ENCODE measurements at regions not wholly inside any gene's neighbourhood (a gene's known extent, or its start where the extent isn't known, plus 50 kb on each side); places are given as distances from the start of the nearest gene placed in this dataset.

- no peaks in the 10 kb centered on the region for H3K36me3 ChIP-seq (ENCODE audit: insufficient read depth, low read length, poor library complexity, severe bottlenecking)
- no peak overlapping the region for H3K4me3 ChIP-seq (ENCODE audit: low read depth, low read length, poor library complexity, severe bottlenecking)
- no peak for TF ChIP-seq CTCF (conservative IDR thresholded peaks at IDR 0.05; ENCODE audit: low read depth, low read length)
- no peak for TF ChIP-seq EZH2 (IDR thresholded peaks at IDR 0.05; ENCODE audit: borderline replicate concordance, low read depth, low read length, poor library complexity, severe bottlenecking)
- H3K9me3 ChIP-seq (ENCODE audit: low read depth, low read length, poor library complexity, severe bottlenecking): no peaks in the 10 kb centered on the region
- POLR2A ChIA-PET (ENCODE audit: low non-redundant PET): no interaction called here
- no TSS peak for BruUV-seq (replicated peaks)
- no peak for DNase-seq (ENCODE audit: low spot score)
- CTCF ChIA-PET: no interaction called here
- no peak overlapping the region for H3K27ac ChIP-seq (ENCODE audit: low read depth, low read length, poor library complexity, severe bottlenecking)
- H3K4me1 ChIP-seq (ENCODE audit: insufficient read depth, low read length, poor library complexity, severe bottlenecking): no peaks in the 10 kb centered on the region
- intact Hi-C loops (cut with micrococcal nuclease; ENCODE audit: unreplicated experiment): no loop called here
- peaks cover 24% of the 10 kb centered on the region for H3K27me3 ChIP-seq (replicated peaks; ENCODE audit: insufficient read depth, low read depth, low read length, poor library complexity)
Observed at GRCh38 chr4:151563194-151563593, 154.2 kb downstream of the FHIP1A start.

- no peaks in the 10 kb centered on the region for H3K36me3 ChIP-seq (ENCODE audit: insufficient read depth, low read length, poor library complexity, severe bottlenecking)
- CTCF ChIA-PET: no interaction called here
- POLR2A ChIA-PET (ENCODE audit: low non-redundant PET): no interaction called here
- no TSS peak for BruUV-seq (replicated peaks)
- intact Hi-C loops (cut with micrococcal nuclease; ENCODE audit: unreplicated experiment): no loop called here
- no peak overlapping the region for H3K27ac ChIP-seq (ENCODE audit: low read depth, low read length, poor library complexity, severe bottlenecking)
- TF ChIP-seq CTCF (conservative IDR thresholded peaks at IDR 0.05; ENCODE audit: low read depth, low read length) (no peak), EZH2 (IDR thresholded peaks at IDR 0.05; ENCODE audit: borderline replicate concordance, low read depth, low read length, poor library complexity, severe bottlenecking) (no peak)
- H3K9me3 ChIP-seq (ENCODE audit: low read depth, low read length, poor library complexity, severe bottlenecking): no peaks in the 10 kb centered on the region
- peaks cover 16% of the 10 kb centered on the region for H3K27me3 ChIP-seq (replicated peaks; ENCODE audit: insufficient read depth, low read depth, low read length, poor library complexity)
- DNase-seq (ENCODE audit: low spot score): no peak
- H3K4me1 ChIP-seq (ENCODE audit: insufficient read depth, low read length, poor library complexity, severe bottlenecking): no peaks in the 10 kb centered on the region
- H3K4me3 ChIP-seq (ENCODE audit: low read depth, low read length, poor library complexity, severe bottlenecking): no peak overlapping the region
Observed at GRCh38 chr4:151564321-151564720, 155.3 kb downstream of the FHIP1A start.

GRCh38 chr4:151565583-151565982 is 156.6 kb downstream of the FHIP1A start:
- H3K4me3 ChIP-seq (ENCODE audit: low read depth, low read length, poor library complexity, severe bottlenecking): no peak overlapping the region
- no peaks in the 10 kb centered on the region for H3K9me3 ChIP-seq (ENCODE audit: low read depth, low read length, poor library complexity, severe bottlenecking)
- BruUV-seq (replicated peaks): no TSS peak
- TF ChIP-seq CTCF (conservative IDR thresholded peaks at IDR 0.05; ENCODE audit: low read depth, low read length): no peak
- TF ChIP-seq EZH2 (IDR thresholded peaks at IDR 0.05; ENCODE audit: borderline replicate concordance, low read depth, low read length, poor library complexity, severe bottlenecking): no peak
- ChIA-PET POLR2A (ENCODE audit: low non-redundant PET) (no interaction called here), CTCF (interaction anchor here (0.6 kb wide), 1 partner anchor 423 kb away, joined by 3 read pairs; no protein-coding TSS in a partner anchor)
- H3K36me3 ChIP-seq (ENCODE audit: insufficient read depth, low read length, poor library complexity, severe bottlenecking): no peaks in the 10 kb centered on the region
- intact Hi-C loops (cut with micrococcal nuclease; ENCODE audit: unreplicated experiment): no loop called here
- DNase-seq (ENCODE audit: low spot score): no peak
- no peak overlapping the region for H3K27ac ChIP-seq (ENCODE audit: low read depth, low read length, poor library complexity, severe bottlenecking)
- H3K27me3 ChIP-seq (replicated peaks; ENCODE audit: insufficient read depth, low read depth, low read length, poor library complexity): peaks cover 10% of the 10 kb centered on the region
- H3K4me1 ChIP-seq (ENCODE audit: insufficient read depth, low read length, poor library complexity, severe bottlenecking): no peaks in the 10 kb centered on the region

Data from A673 (cell line).